ENCODE measurements at regions not wholly inside any gene's neighbourhood (a gene's known extent, or its start where the extent isn't known, plus 50 kb on each side); places are given as distances from the start of the nearest gene placed in this dataset.
"Not testable (repeated sequence)": the region's sequence is repeated elsewhere in the genome, so short reads cannot be mapped to it uniquely, and the experiment has no call there.

- DNase-seq (ENCODE audit: low spot score), result no peak
Observed at GRCh38 chr6:15021074-15021473, 224.8 kb upstream of the JARID2 start.

GRCh38 chr6:15023018-15023417 lies 222.9 kb upstream of the JARID2 start:
- not testable (repeated sequence) for DNase-seq (ENCODE audit: low spot score)

DNA sequence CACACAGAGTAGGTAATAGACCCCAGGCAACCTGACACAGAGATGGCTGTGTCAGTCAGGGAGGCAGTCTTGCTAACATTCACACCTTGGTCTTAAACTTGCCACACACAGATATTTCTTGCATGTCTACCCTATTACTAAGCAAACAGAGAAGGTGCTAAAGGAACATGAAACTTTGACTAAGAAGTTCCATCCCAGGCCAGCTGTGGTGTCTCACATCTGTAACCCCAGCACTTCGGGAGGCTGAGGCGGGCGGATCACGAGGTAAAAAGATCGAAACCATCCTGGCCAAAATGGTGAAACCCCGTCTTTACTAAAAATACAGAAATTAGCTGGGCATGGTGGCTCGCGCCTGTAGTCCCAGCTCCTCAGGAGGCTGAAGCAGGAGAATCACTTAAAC lies 222.4 kb upstream of the JARID2 start:
- no peak for DNase-seq (ENCODE audit: low spot score)

DNA sequence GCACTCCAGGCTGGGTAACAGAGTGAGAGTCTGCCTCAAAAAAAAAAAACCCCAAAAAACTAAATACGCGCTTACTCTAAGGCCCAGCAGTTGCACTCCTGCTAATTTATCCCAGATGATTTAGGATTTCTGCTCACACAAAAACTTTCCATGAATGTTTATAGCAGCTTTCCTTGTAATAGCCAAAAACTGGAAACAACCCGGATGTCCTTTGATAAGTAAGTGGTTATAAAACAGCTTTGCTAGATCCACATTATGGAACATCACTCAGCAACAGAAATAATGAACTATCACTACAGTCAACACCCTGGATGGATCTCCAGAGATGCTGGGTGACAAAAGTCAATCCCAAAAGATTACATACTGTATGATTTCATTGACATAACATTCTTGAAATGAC lies 220.4 kb upstream of the JARID2 start:
- no peak for DNase-seq (ENCODE audit: low spot score)

- DNase-seq (ENCODE audit: low spot score), result no peak
Observed at GRCh38 chr6:15026832-15027231, 219.0 kb upstream of the JARID2 start.

DNA sequence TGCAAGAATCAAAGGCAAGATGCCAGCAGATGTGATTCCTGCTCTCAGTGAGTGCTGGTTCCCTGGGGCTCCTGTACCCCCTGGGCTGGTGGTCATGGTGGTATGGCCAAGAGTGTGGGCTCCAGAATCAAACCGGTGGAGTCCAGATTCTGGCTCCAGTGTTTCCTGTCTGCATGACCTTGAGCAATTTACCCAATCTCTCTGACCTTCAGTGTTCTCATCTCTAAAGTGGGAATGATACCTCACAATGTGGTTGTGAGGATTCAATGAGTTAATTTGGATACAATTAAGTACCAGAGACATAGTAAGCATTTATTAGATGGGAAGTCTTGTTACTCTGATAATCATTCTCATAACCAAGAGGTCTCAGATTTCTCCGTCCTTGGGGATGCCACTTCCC lies 218.4 kb upstream of the JARID2 start:
- DNase-seq (ENCODE audit: low spot score), result no peak

DNA sequence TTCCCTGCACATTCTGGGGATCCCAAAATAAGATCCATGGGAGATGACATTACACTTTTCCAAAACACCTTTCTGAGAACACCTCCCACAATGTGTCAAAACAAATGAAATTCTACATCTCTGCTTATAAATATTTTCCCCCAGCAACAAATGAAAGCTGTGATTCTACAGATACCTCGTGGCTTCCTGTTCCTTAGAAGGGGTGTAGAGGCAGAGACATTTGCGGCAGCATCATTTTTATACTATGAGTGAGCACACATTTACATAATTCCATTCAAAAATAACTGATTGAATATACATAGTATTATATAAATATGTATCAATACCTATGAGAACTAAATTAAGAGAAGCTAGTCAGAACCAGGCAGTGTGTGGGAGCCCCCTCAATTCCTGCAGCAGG lies 213.9 kb upstream of the JARID2 start:
- DNase-seq (ENCODE audit: low spot score), result no peak

DNA sequence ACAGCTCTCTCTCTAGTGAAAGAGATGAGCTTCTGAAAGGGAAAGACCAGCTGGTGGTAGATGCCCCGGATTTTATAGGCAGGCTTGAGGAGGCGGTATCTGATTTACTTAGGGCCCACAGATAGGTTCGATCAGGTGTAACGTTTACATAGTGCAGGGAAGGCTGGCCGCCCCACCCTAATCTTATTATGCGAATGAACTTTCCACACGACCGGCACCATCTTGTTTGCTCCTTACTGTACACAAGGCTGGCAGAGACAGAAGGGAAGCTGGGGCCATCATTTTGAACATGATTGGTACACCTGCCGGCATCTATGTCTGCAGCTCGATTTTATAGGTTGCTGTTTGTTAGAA lies 212.0 kb upstream of the JARID2 start:
- no peak for DNase-seq (ENCODE audit: low spot score)

GRCh38 chr6:15036690-15037245 lies 209.1 kb upstream of the JARID2 start:
- peak; percentile 52 for DNase-seq (ENCODE audit: low spot score)

- DNase-seq (ENCODE audit: low spot score), result no peak
Observed at GRCh38 chr6:15037253-15037652, 208.6 kb upstream of the JARID2 start.

- no peak for DNase-seq (ENCODE audit: low spot score)
Observed at GRCh38 chr6:15038013-15038791, 207.7 kb upstream of the JARID2 start.

- no peak for DNase-seq (ENCODE audit: low spot score)
Observed at GRCh38 chr6:15039136-15039535, 206.7 kb upstream of the JARID2 start.

DNA sequence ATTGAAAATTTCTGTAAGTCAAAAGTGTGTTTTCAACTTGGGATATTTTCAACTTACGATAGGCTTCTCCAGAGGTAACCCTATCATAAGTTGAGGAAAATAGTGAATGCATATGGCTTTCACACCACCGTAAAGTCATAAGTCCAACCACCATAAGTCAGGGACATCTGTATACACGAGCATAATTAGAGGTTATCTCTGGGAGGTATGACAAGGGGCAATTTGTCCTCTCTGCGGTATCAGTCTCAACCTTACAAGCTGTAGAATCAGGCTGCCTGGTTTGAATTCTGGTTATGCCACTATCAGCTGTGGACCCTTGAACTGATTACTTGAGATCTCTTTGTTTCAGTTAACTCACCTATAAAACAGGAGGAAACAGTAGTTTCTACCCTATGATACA lies 202.9 kb upstream of the JARID2 start:
- DNase-seq (ENCODE audit: low spot score), result no peak

DNA sequence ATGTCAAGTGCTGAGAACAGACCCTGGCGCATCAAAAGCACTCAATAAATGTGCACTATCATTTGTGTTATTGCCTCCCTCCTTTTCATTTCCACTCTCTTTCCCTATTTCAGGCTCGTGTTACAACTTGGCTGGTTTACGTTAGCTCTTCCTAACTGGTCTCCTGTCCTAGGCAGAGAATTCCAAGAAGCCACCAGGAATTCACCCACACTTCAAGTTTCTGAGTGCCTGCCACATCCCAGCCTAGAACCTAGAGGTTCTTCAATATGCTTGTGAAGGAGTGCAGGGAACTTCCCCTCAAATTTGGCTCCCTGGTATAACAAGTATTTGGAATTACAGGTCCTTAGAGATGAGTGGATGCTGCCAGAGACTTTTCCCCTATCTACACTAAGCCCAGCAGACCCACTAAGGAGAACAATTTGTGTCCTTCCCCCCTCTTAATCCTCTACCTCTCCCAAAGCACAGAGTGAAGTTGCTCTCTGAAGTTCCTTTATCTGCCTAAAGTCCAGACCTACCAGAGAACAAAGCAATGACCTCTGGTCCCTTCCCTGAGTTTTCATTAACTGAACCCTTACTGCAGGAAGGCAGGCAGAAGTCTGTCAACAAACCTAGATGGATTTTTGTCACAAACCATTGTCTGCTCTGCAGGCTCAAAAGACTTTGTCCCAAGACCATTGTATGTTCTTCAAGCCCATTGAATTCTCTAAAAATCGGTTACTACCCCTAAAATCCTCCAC lies 201.6 kb upstream of the JARID2 start:
- DNase-seq (ENCODE audit: low spot score), result no peak

DNA sequence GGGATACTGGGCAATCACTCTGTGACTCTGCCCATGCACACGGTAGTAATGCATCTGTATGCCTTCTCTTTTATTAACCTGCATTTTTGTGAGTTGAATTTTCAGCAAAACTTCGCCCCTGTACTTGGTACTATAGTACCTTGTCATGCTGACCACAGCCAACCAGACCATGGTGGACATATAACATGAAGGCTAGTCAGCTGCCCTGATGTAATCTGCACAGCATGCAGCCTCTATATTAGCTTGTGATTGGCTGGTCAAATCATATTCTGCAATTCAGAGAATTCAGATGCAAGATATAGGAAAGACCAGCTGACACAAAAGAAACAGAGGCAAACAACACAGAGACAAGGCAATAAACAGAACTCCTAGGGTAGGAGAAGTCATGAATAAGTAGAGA lies 200.9 kb upstream of the JARID2 start:
- no peak for DNase-seq (ENCODE audit: low spot score)

DNA sequence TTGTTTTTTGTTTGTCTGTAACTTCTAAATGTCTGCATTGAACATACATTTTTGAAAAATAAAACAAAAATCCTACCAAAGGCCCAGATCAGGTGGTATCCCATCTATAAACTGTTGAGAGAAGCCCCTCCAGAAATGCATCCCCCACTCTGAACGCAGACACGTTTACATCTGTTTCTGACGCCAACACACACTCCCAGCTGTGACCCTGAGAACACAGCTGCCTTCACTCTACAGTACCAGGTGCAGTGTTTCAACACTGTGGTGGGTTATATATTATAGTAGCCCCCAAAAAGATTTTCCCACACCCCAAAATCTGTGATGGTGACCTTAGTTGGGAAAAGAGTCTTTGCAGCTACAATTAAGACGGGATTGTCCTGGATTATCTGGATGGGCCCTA lies 199.1 kb upstream of the JARID2 start:
- DNase-seq (ENCODE audit: low spot score), result no peak

GRCh38 chr6:15048367-15048766 lies 197.5 kb upstream of the JARID2 start:
- no peak for DNase-seq (ENCODE audit: low spot score)

DNA sequence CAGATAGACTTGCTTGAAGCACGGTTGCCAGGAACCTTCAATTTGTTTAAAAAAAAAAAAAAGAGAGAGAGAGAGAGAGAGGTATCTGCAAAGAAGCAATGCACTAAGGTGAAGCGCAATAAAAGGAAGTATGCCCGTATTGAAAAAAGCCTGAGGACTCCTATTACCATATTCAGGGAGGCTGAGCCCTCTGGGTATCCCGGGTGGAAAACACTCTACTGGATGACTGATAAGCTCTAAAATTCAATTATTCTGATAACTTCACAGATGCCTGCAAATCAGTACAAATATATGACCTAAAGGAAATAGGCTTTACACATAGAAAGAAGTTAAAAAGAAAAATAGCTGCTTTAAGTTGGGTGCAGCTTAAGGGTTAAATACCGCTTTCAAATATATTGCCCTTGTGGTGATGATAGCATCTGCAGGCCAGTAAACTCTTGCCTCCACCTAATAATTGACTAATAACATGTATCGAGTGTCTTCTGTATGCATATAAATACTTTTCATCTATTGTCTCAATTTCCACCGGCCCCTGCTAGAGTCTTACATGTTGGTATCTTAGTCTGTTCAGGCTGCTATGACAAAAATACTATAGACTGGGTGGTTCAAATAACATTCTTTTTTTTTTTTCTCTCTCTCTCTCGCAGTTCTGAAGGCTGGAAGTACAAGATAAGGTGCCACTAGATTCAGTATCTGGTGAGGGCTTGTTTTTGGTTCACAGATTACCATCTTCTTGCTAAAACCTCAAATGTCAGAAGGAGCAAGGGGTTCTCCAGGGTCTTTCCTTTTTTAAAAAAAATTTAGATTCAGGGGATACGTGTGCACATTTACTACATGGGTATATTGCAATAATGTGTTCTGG lies 187.4 kb upstream of the JARID2 start:
- no peak for DNase-seq (ENCODE audit: low spot score)

GRCh38 chr6:15061180-15061641 lies 184.7 kb upstream of the JARID2 start:
- DNase-seq (ENCODE audit: low spot score), result no peak

GRCh38 chr6:15061908-15062515 lies 183.9 kb upstream of the JARID2 start:
- no peak for DNase-seq (ENCODE audit: low spot score)

DNA sequence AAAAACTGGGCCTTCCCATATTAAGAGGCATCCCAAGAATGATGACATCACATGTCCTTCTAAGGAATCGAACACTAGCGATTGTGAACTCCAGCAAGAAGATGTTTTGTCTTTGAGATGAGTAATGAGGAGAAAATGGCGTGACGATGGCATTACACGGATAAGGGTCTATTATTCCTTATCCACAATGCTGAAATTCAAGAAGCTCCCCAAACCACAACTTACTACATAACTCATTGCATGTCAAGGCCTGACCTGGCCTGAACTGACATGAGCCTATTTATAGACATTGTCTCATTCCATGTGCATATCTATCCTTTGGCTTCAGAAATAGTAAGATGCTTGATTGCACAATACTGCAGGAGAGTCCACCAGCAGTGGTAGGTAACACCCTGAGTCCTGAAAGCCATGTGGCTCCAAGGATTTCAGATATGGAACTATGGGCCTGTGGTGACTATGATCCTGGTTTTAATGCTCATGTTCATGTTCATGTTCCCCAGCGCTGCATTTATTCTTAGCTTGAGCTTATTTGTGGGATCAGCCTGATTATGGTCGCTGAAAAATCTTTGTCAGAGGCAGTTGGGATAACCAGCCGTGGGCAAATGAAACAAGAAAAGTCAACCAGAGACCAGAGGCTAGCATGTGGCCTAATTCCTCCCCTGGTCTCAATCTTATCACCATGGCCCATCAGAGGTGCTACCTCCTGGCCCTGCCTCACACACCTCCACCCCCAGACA lies 183.2 kb upstream of the JARID2 start:
- no peak for DNase-seq (ENCODE audit: low spot score)
